HEK293 (cell line): ENCODE measurements at regions not wholly inside any gene's neighbourhood (a gene's known extent, or its start where the extent isn't known, plus 50 kb on each side); places are given as distances from the start of the nearest gene placed in this dataset.
A peak's percentile ranks its signal among the peaks of the same experiment; 100 is the strongest.

Source experiments
- CTCF ChIA-PET: fragments of 350-600 bp; formaldehyde crosslinking; extraction: SDS; loops from one replicate; lab custom pipeline; 2021; ENCODE audit warnings: antibody characterized with exemption; lab: Yijun Ruan, JAX
- POLR2A ChIA-PET: fragments of 300-600 bp; formaldehyde crosslinking; extraction: SDS; loops from one replicate; lab custom pipeline; 2020; ENCODE audit warnings: antibody characterized with exemption, inconsistent platforms; lab: Yijun Ruan, JAX
- H3K27ac ChIP-seq: fragments of 200-500 bp; sonication (Bioruptor generic); 2 replicates; pipeline ENCODE4 v1.5.1; 2014; ENCODE audit warnings: low read depth, low read length, control low read depth, inconsistent platforms; ENCODE audit errors: extremely low read depth
- H3K36me3 ChIP-seq, 2 experiments: fragments of 200-500 bp in 1 of 2; sonication (Bioruptor generic) in 1 of 2; 1 replicate in 1 of 2; 2 replicates in 1 of 2; pipeline ENCODE4 v1.5.1; 2014 to 2017; ENCODE audit warnings: inconsistent platforms in 2 of 2, low read length in 2 of 2; ENCODE audit not compliant: control insufficient read depth in 2 of 2, insufficient read depth in 1 of 2
- H3K4me1 ChIP-seq: fragments of 200-500 bp; sonication (Bioruptor generic); 2 replicates; pipeline ENCODE4 v1.5.1; 2014; ENCODE audit warnings: mild to moderate bottlenecking, low read length, inconsistent platforms; ENCODE audit not compliant: control insufficient read depth, insufficient read depth
- H3K4me3 ChIP-seq: 2 replicates; pipeline ENCODE4 v1.5.1; 2011; ENCODE audit warnings: low read depth, mild to moderate bottlenecking, control low read depth, low read length, moderate library complexity
- H3K9me3 ChIP-seq: fragments of 200-500 bp; sonication (Bioruptor generic); 2 replicates; pipeline ENCODE4 v1.5.1; 2014; ENCODE audit warnings: low read depth, low read length, inconsistent platforms; ENCODE audit not compliant: control insufficient read depth, insufficient read depth
- BCL11B ChIP-seq: fragments of 450-650 bp; formaldehyde crosslinking; IDR thresholded peaks from 2 replicates; pipeline ENCODE4 v1.5.1; 2016; ENCODE audit warnings: low read depth, missing biosample characterization, missing genetic modification characterization
- GLI4 ChIP-seq: fragments of 450-650 bp; formaldehyde crosslinking; IDR thresholded peaks from 2 replicates; pipeline ENCODE4 v1.5.1; 2016; ENCODE audit warnings: missing biosample characterization, missing genetic modification characterization
- GLIS1 ChIP-seq: fragments of 450-650 bp; formaldehyde crosslinking; IDR thresholded peaks from 2 replicates; pipeline ENCODE4 v1.5.1; 2016; ENCODE audit warnings: missing biosample characterization, missing genetic modification characterization
- OSR2 ChIP-seq: fragments of 450-650 bp; formaldehyde crosslinking; IDR thresholded peaks from 2 replicates; pipeline ENCODE4 v1.5.1; 2016; ENCODE audit warnings: missing biosample characterization, missing genetic modification characterization
- OVOL3 ChIP-seq: fragments of 450-650 bp; formaldehyde crosslinking; IDR thresholded peaks from 2 replicates; pipeline ENCODE4 v1.5.1; 2016; ENCODE audit warnings: missing biosample characterization, missing genetic modification characterization
- PRDM1 ChIP-seq: fragments of 450-650 bp; formaldehyde crosslinking; IDR thresholded peaks from 2 replicates; pipeline ENCODE4; 2016; ENCODE audit warnings: missing biosample characterization, missing genetic modification characterization
- PRDM6 ChIP-seq: fragments of 450-650 bp; formaldehyde crosslinking; IDR thresholded peaks from 2 replicates; pipeline ENCODE4 v1.5.1; 2017; ENCODE audit warnings: missing biosample characterization, missing genetic modification characterization
- WT1 ChIP-seq: fragments of 450-650 bp; formaldehyde crosslinking; IDR thresholded peaks from 2 replicates; pipeline ENCODE4 v1.5.1; 2016; ENCODE audit warnings: missing biosample characterization, missing genetic modification characterization
- ZBTB44 ChIP-seq: fragments of 450-650 bp; IDR thresholded peaks from 2 replicates; pipeline ENCODE4 v1.5.1; 2018; ENCODE audit warnings: missing biosample characterization, mild to moderate bottlenecking, missing genetic modification characterization
- ZIC2 ChIP-seq: fragments of 450-650 bp; formaldehyde crosslinking; IDR thresholded peaks from 2 replicates; pipeline ENCODE4 v1.5.1; 2016; ENCODE audit warnings: missing biosample characterization, missing genetic modification characterization
- ZNF148 ChIP-seq: fragments of 450-650 bp; formaldehyde crosslinking; IDR thresholded peaks from 2 replicates; pipeline ENCODE4 v1.5.0; 2017; ENCODE audit warnings: missing biosample characterization, missing genetic modification characterization, borderline replicate concordance
- ZNF16 ChIP-seq: fragments of 450-650 bp; formaldehyde crosslinking; IDR thresholded peaks from 2 replicates; pipeline ENCODE4 v1.5.1; 2016; ENCODE audit warnings: low read depth, missing biosample characterization, missing genetic modification characterization
- ZNF175 ChIP-seq: fragments of 450-650 bp; formaldehyde crosslinking; IDR thresholded peaks from 2 replicates; pipeline ENCODE4 v1.5.1; 2016; ENCODE audit warnings: missing biosample characterization, missing genetic modification characterization
- ZNF18 ChIP-seq: fragments of 450-650 bp; formaldehyde crosslinking; IDR thresholded peaks from 2 replicates; pipeline ENCODE4 v1.5.1; 2016; ENCODE audit warnings: missing biosample characterization, missing genetic modification characterization
- ZNF266 ChIP-seq: fragments of 450-650 bp; formaldehyde crosslinking; IDR thresholded peaks from 2 replicates; pipeline ENCODE4 v1.5.1; 2016; ENCODE audit warnings: missing biosample characterization, missing genetic modification characterization, low read depth
- ZNF473 ChIP-seq: fragments of 450-650 bp; formaldehyde crosslinking; IDR thresholded peaks from 2 replicates; pipeline ENCODE4 v1.5.1; 2017; ENCODE audit warnings: missing biosample characterization, missing genetic modification characterization
- ZNF549 ChIP-seq: fragments of 450-650 bp; IDR thresholded peaks from 2 replicates; pipeline ENCODE4 v1.5.1; 2018; ENCODE audit warnings: missing biosample characterization, missing genetic modification characterization, mild to moderate bottlenecking, inconsistent platforms, moderate library complexity
- ZNF560 ChIP-seq: fragments of 450-650 bp; formaldehyde crosslinking; IDR thresholded peaks from 2 replicates; pipeline ENCODE4 v1.5.1; 2017; ENCODE audit warnings: missing biosample characterization, missing genetic modification characterization, borderline replicate concordance
- ZNF561 ChIP-seq: fragments of 450-650 bp; IDR thresholded peaks from 2 replicates; pipeline ENCODE4 v1.5.1; 2018; ENCODE audit warnings: missing biosample characterization, missing genetic modification characterization, borderline replicate concordance
- ZSCAN30 ChIP-seq: fragments of 450-650 bp; IDR thresholded peaks from 2 replicates; pipeline ENCODE4 v1.5.1; 2018; ENCODE audit warnings: missing biosample characterization, mild to moderate bottlenecking, missing genetic modification characterization, moderate library complexity

- CTCF ChIA-PET = no interaction called here
- H3K4me3 ChIP-seq = no peak overlapping the region
- H3K4me1 ChIP-seq = peaks cover 4% of the 10 kb centered on the region; the same call in 1 of the 2 replicates
- no peak overlapping the region for H3K27ac ChIP-seq
- H3K9me3 ChIP-seq = no peaks in the 10 kb centered on the region
- H3K36me3 ChIP-seq = no peaks in the 10 kb centered on the region
- POLR2A ChIA-PET = no interaction called here
- TF ChIP-seq ZNF560 = no peak
- TF ChIP-seq ZNF16 (tag by site-specific recombination) = no peak
- no peak for TF ChIP-seq GLI4 (tag by site-specific recombination)
- TF ChIP-seq ZIC2 = peak; percentile 55
- TF ChIP-seq ZSCAN30 (tag by site-specific recombination) = 0 out of 2 replicates have a peak, but pooled peaks have one; percentile 25
- no peak for TF ChIP-seq ZNF148 (tag by site-specific recombination)
- TF ChIP-seq WT1 (tag by site-specific recombination) = peak; percentile 99
- TF ChIP-seq BCL11B = no peak
- no peak for TF ChIP-seq ZBTB44 (tag by site-specific recombination)
- TF ChIP-seq ZNF473 (tag by site-specific recombination) = no peak
- 0 out of 2 replicates have a peak, but pooled peaks have one; percentile 12 for TF ChIP-seq ZNF18 (tag by site-specific recombination)
- 0 out of 2 replicates have a peak, but pooled peaks have one; percentile 50 for TF ChIP-seq OVOL3 (tag by site-specific recombination)
- TF ChIP-seq ZNF175 (tag by site-specific recombination) = no peak
- peak; percentile 51; the same call in 1 of the 2 replicates for TF ChIP-seq OSR2 (tag by site-specific recombination)
- no peak for TF ChIP-seq ZNF266
- TF ChIP-seq GLIS1 (tag by site-specific recombination) = peak; percentile 79
- TF ChIP-seq ZNF561 = 0 out of 2 replicates have a peak, but pooled peaks have one; percentile 23
- peak; percentile 74 for TF ChIP-seq PRDM6 (tag by site-specific recombination)
- 0 out of 2 replicates have a peak, but pooled peaks have one; percentile 9 for TF ChIP-seq PRDM1
- TF ChIP-seq ZNF549 (tag by site-specific recombination) = no peak
These were observed 138.7 kb upstream of the CELF2 start for GRCh38 chr10:10878963-10879362.
